ENCODE measurements at regions not wholly inside any gene's neighbourhood (a gene's known extent, or its start where the extent isn't known, plus 50 kb on each side); places are given as distances from the start of the nearest gene placed in this dataset.

DNA sequence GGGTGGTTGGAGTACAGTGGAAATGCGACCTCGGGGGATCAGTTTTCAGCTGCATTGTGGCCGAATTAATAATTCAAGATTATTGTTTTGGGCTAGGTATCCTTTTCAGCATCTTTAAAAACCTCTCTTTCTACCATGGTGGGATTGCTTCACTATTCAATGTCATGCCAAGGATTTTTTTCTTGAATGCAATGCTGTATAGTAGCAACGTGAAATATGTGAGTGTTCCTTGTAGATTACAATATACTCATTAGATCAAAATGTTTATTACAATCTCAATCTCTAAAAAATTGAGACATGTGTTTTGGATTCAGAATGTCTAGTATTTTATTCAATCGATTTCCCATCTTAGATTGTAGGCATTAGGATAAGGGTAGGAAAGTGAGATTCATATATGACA is 586.5 kb upstream of the TBL1XR1 start:
- ChIA-PET CTCF (ENCODE audit: partially characterized antibody) (no interaction called here), POLR2A (ENCODE audit: partially characterized antibody) (no interaction called here)
- no peak overlapping the region for H3K4me2 ChIP-seq (ENCODE audit: insufficient read depth in 1 of 2, low read depth in 2 of 2, low read length in 2 of 2)
- H2BK5ac ChIP-seq (ENCODE audit: low read depth, low read length) = no peak overlapping the region
- H3K79me2 ChIP-seq (ENCODE audit: control insufficient read depth in 1 of 2, insufficient read depth in 2 of 2, low read length in 2 of 2) = no peaks in the 10 kb centered on the region
- no peaks in the 10 kb centered on the region for H3K23me2 ChIP-seq (ENCODE audit: low read depth, low read length)
- no peak overlapping the region for H2BK15ac ChIP-seq (ENCODE audit: low read length)
- no peaks in the 10 kb centered on the region for H4K20me1 ChIP-seq (replicated peaks in 1 of 2; ENCODE audit: control insufficient read depth in 1 of 2, insufficient read depth in 2 of 2, low read length in 2 of 2)
- no peak overlapping the region for H3K27ac ChIP-seq (ENCODE audit: low read depth, low read length)
- no peak overlapping the region for H3K4me3 ChIP-seq (ENCODE audit: extremely low read depth in 1 of 4, insufficient read depth in 2 of 4, low read depth in 3 of 4, low read length in 4 of 4)
- H2AK5ac ChIP-seq (ENCODE audit: low read depth, low read length) = no peak overlapping the region
- no peak overlapping the region for H2BK20ac ChIP-seq (ENCODE audit: low read length)
- H3K14ac ChIP-seq (ENCODE audit: insufficient read length) = no peak overlapping the region
- no peak overlapping the region for H2BK120ac ChIP-seq (replicated peaks; ENCODE audit: low read depth, low read length)
- H3K79me1 ChIP-seq (ENCODE audit: low read depth, low read length) = no peaks in the 10 kb centered on the region
- no peak overlapping the region for H3K4ac ChIP-seq (replicated peaks; ENCODE audit: insufficient read length, low read depth, low read length)
- DNase-seq (ENCODE audit: low read depth in 1 of 2, low spot score in 2 of 2) = no peak
- FAIRE-seq = no peak
- no peaks in the 10 kb centered on the region for H3K36me3 ChIP-seq (ENCODE audit: control insufficient read depth in 2 of 4, insufficient read depth in 4 of 4, low read length in 3 of 4)
- 89% methylated on average over 5 of the region's 5 CpGs; no CpG with 5 or more reads in 1 of the 2 experiments for WGBS, 2 experiments (ENCODE audit: extremely low coverage in 1 of 2, insufficient coverage in 1 of 2, insufficient read length in 1 of 2, insufficient replicate concordance in 2 of 2, low coverage in 1 of 2, low lambda C conversion rate in 2 of 2, missing lambda C conversion rate in 1 of 2)
- H3K9ac ChIP-seq (replicated peaks in 1 of 4; ENCODE audit: extremely low read depth in 1 of 4, low read depth in 3 of 4, low read length in 3 of 4) = no peak overlapping the region
- no peak overlapping the region for H4K91ac ChIP-seq (replicated peaks; ENCODE audit: insufficient read length, low read length)
- H3K9me3 ChIP-seq (ENCODE audit: insufficient read depth in 2 of 2, low read depth in 1 of 2, low read length in 1 of 2) = no peaks in the 10 kb centered on the region
- no peaks in the 10 kb centered on the region for H3K27me3 ChIP-seq (replicated peaks in 1 of 4; ENCODE audit: control insufficient read depth in 3 of 4, extremely low read depth in 1 of 4, insufficient read depth in 3 of 4, low read length in 3 of 4)
- H4K5ac ChIP-seq (ENCODE audit: insufficient read length, low read depth, low read length) = no peak overlapping the region
- no peak overlapping the region for H3K18ac ChIP-seq (ENCODE audit: extremely low read depth, low read length)
- no peak overlapping the region for H2BK12ac ChIP-seq (ENCODE audit: low read depth, low read length)
- peaks cover 0 to 3% (median 1%) of the 10 kb centered on the region in 4 experiments; a peak in 3 of 7 replicates for H3K4me1 ChIP-seq (replicated peaks in 1 of 4; ENCODE audit: control insufficient read depth in 3 of 4, insufficient read depth in 4 of 4, low read length in 3 of 4)
- H2AFZ ChIP-seq (ENCODE audit: low read length) = no peak overlapping the region
- no peak overlapping the region for H4K8ac ChIP-seq (ENCODE audit: extremely low read depth, insufficient read depth, low read length)
- no peak overlapping the region for H3K56ac ChIP-seq (replicated peaks; ENCODE audit: insufficient read length, low read depth, low read length)
- no peak overlapping the region for H3K23ac ChIP-seq (ENCODE audit: insufficient read length)
- TF ChIP-seq FOSL1 (IDR thresholded peaks at IDR 0.05; ENCODE audit: insufficient read depth, low read depth, low read length) (no peak), MAFK (IDR thresholded peaks at IDR 0.05; ENCODE audit: low read depth, low read length) (no peak), TCF12 (IDR thresholded peaks at IDR 0.05; ENCODE audit: low read depth, low read length) (no peak), RXRA (IDR thresholded peaks at IDR 0.05; ENCODE audit: insufficient read depth, low read depth, low read length) (no peak), SP4 (IDR thresholded peaks at IDR 0.05; ENCODE audit: low read length) (no peak), SIX5 (IDR thresholded peaks at IDR 0.05; ENCODE audit: low read depth, low read length) (no peak), EP300 (IDR thresholded peaks at IDR 0.05; ENCODE audit: borderline replicate concordance in 1 of 2, low read depth in 2 of 2, low read length in 2 of 2) (no peak), HDAC2 (IDR thresholded peaks at IDR 0.05; ENCODE audit: borderline replicate concordance in 1 of 2, low read depth in 2 of 2, low read length in 2 of 2) (no peak), CTBP2 (IDR thresholded peaks at IDR 0.05; ENCODE audit: borderline replicate concordance, insufficient read depth, insufficient read length, low read length) (no peak)
- TF ChIP-seq, protein P1, sequence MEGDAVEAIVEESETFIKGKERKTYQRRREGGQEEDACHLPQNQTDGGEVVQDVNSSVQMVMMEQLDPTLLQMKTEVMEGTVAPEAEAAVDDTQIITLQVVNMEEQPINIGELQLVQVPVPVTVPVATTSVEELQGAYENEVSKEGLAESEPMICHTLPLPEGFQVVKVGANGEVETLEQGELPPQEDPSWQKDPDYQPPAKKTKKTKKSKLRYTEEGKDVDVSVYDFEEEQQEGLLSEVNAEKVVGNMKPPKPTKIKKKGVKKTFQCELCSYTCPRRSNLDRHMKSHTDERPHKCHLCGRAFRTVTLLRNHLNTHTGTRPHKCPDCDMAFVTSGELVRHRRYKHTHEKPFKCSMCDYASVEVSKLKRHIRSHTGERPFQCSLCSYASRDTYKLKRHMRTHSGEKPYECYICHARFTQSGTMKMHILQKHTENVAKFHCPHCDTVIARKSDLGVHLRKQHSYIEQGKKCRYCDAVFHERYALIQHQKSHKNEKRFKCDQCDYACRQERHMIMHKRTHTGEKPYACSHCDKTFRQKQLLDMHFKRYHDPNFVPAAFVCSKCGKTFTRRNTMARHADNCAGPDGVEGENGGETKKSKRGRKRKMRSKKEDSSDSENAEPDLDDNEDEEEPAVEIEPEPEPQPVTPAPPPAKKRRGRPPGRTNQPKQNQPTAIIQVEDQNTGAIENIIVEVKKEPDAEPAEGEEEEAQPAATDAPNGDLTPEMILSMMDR (IDR thresholded peaks at IDR 0.05; ENCODE audit: control extremely low read depth in 1 of 3, insufficient read depth in 1 of 3, low read depth in 1 of 3, low read length in 3 of 3) = no peak
- TF ChIP-seq, protein P2, sequence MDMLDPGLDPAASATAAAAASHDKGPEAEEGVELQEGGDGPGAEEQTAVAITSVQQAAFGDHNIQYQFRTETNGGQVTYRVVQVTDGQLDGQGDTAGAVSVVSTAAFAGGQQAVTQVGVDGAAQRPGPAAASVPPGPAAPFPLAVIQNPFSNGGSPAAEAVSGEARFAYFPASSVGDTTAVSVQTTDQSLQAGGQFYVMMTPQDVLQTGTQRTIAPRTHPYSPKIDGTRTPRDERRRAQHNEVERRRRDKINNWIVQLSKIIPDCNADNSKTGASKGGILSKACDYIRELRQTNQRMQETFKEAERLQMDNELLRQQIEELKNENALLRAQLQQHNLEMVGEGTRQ (IDR thresholded peaks at IDR 0.05; ENCODE audit: low read length) = no peak
